ENCODE measurements at regions not wholly inside any gene's neighbourhood (a gene's known extent, or its start where the extent isn't known, plus 50 kb on each side); places are given as distances from the start of the nearest gene placed in this dataset.
"Not testable (repeated sequence)": the region's sequence is repeated elsewhere in the genome, so short reads cannot be mapped to it uniquely, and the experiment has no call there.

DNA sequence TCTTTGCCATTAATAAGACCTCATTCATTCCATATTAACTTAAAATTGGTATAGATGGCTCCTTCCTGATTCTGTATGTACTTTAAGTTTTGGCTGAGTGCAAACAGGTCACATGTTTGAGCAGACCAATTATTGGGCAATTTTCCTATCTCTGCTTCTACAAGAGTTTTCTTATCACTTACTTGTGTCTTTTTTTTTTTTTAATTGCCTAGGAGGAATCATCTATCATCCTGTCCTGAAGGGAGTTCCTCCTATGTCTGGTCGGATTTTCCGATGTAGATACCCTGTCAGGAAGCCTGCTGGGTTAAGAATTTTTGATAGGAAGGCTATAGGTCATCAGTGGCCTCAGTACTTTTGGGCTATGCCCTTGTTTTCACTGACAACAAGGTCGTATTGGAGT, 268.0 kb downstream of the RPS4Y2 start:
- TF ChIP-seq, protein P1, sequence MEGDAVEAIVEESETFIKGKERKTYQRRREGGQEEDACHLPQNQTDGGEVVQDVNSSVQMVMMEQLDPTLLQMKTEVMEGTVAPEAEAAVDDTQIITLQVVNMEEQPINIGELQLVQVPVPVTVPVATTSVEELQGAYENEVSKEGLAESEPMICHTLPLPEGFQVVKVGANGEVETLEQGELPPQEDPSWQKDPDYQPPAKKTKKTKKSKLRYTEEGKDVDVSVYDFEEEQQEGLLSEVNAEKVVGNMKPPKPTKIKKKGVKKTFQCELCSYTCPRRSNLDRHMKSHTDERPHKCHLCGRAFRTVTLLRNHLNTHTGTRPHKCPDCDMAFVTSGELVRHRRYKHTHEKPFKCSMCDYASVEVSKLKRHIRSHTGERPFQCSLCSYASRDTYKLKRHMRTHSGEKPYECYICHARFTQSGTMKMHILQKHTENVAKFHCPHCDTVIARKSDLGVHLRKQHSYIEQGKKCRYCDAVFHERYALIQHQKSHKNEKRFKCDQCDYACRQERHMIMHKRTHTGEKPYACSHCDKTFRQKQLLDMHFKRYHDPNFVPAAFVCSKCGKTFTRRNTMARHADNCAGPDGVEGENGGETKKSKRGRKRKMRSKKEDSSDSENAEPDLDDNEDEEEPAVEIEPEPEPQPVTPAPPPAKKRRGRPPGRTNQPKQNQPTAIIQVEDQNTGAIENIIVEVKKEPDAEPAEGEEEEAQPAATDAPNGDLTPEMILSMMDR (IDR thresholded peaks at IDR 0.05; ENCODE audit: borderline replicate concordance, control extremely low read depth, extremely low read depth, insufficient read depth, missing control alignments), result no peak
- no peak for DNase-seq (ENCODE audit: low spot score)
- in situ Hi-C loops (cut with MboI; ENCODE audit: low sequenced_read_pairs, unreplicated experiment), result no loop called here

DNA sequence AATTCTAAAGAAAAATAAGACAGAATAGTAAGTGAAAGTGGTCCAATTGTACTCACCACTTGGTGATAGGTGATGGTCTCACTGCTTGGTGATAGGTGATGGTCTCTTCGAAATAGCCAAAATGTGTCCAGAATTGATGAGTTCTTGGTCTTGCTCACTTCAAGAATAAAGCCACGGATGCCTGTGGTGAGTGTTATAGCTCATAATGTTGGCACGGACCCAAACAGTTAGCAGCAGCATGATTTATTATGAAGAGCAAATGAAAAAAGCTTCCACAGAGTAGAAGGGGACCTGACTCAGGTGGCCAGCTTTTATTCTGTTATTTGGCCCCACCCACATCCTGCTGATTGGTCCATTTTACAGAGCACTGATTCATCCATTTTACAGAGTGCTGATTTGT, 272.6 kb downstream of the RPS4Y2 start:
- TF ChIP-seq, protein P1 (IDR thresholded peaks at IDR 0.05; ENCODE audit: borderline replicate concordance, control extremely low read depth, extremely low read depth, insufficient read depth, missing control alignments), result no peak
- in situ Hi-C loops (cut with MboI; ENCODE audit: low sequenced_read_pairs, unreplicated experiment), result no loop called here
- DNase-seq (ENCODE audit: low spot score), result no peak

DNA sequence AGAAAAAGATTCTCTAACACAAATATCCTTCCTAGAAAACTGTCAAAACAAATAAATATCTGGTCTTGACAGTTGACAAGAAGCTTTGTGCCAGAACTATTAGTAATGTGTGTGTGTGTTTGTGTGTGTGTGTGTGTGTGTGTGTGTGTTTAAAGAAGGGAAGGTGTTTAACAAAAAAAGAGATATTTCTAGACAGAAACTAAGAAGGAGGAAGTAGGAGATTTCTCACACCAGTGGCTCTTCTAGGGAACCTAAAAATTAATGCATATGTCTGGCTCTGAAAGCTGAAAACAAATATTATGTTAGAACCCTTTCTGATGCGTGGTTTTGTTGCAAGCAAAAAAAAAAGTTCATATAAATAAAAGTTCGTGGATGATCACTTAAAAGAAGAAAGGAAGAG, 277.5 kb downstream of the RPS4Y2 start:
- no peak for DNase-seq (ENCODE audit: low spot score)
- in situ Hi-C loops (cut with MboI; ENCODE audit: low sequenced_read_pairs, unreplicated experiment), result no loop called here
- TF ChIP-seq, protein P1 (IDR thresholded peaks at IDR 0.05; ENCODE audit: borderline replicate concordance, control extremely low read depth, extremely low read depth, insufficient read depth, missing control alignments), result no peak

DNA sequence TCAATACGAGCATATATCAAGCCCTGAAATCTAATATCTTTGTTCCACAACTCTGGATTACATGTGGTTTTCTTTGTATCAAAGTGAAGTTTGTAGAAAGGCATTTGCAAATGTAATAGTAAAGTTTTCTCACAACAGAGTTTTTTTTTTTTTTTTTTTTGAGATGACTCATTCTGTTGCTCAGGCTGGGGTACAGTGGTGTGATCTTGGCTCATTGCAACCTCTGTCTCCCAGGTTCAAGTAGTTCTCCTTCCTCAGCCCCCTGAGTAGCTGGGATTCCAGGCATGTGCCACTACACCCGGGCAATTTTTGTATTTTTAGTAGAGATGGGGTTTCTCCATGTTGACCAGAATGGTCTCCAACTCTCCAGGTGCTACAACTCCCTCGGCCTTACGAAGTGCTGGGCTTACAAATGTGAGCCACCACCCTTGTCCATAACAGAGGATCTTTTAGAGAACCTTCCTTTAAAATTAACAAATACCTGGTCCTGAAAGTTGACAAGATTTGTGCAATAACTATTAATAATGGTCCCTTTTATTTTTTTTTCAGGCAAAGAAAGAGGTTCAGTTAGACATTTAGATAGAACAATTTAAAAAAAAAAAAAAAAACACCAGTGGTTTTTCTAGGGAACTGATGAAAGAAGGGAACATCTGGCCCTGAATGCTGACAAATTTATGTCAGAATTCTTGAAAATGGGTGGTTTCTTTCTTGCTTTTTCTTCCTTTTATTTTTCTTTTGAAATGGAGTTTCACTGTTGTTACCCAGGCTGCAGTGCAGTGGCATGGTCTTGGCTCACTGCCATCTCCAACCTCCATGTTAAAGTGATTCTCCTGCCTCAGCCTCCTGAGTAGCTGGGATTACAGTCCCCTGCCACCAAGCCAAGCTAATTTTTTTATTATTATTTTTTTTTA, 278.5 kb downstream of the RPS4Y2 start:
- in situ Hi-C loops (cut with MboI; ENCODE audit: low sequenced_read_pairs, unreplicated experiment), result no loop called here
- DNase-seq (ENCODE audit: low spot score), result no peak
- TF ChIP-seq, protein P1 (IDR thresholded peaks at IDR 0.05; ENCODE audit: borderline replicate concordance, control extremely low read depth, extremely low read depth, insufficient read depth, missing control alignments), result no peak

DNA sequence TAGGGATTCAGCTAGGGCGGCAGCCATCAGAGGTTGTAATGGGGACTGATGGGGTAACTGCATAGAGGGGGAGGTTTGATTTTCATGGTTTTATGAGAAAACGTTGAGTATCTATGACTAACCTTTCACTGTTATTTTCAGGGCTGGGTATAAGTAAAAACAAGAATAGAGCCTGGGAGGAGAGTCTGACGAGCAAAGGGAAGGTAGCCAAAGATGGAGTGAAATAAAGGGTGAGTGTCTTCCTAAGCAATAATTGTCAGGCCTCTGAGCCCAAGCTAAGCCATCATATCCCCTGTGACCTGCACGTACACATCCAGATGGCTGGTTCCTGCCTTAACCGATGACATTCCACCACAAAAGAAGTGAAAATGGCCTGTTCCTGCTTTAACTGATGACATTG, 281.5 kb downstream of the RPS4Y2 start:
- in situ Hi-C loops (cut with MboI; ENCODE audit: low sequenced_read_pairs, unreplicated experiment); DNase-seq (ENCODE audit: low spot score): not testable (repeated sequence)

DNA sequence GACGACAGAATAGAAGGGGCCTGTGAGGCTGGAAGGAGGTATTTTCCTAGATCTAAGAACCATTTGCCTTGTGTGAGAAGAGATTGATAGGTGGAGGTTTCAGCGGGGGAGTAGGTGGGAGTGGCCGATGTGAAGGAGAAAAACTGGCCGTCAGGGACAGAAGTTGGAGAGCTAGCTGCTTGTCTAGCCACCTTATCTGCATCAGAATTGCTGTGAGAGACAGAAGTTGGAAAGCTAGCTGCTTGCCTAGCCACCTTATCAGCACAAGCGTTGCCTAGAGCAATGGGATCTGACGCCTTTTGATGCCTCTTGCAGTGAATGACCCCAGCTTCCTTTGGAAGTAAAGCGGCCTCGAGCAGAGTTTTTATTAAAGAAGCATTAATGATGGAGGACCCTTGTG, 283.9 kb downstream of the RPS4Y2 start:
- in situ Hi-C loops (cut with MboI; ENCODE audit: low sequenced_read_pairs, unreplicated experiment), result no loop called here
- DNase-seq (ENCODE audit: low spot score), result no peak
- TF ChIP-seq, protein P1 (IDR thresholded peaks at IDR 0.05; ENCODE audit: borderline replicate concordance, control extremely low read depth, extremely low read depth, insufficient read depth, missing control alignments), result no peak

DNA sequence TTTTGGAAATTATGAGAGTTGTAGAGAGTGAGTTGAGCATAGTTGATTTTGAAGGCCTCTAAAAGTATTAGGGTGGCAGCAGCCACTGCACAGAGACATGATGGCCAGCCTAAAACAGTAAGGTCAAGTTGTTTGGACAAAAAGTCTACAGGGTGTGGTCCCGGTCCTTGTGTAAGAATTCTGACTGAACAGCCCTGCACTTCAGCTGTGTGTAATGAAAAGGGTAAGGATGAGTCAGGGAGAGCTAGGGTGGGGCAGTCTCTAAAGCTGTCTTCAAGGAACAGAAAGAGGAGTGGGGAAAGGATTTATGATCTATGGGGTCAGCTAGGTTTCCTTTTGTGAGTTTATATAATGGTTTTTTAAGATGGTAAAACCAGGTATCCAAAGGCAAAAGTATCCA, 284.8 kb downstream of the RPS4Y2 start:
- in situ Hi-C loops (cut with MboI; ENCODE audit: low sequenced_read_pairs, unreplicated experiment); DNase-seq (ENCODE audit: low spot score): not testable (repeated sequence)
